Tibial nerve (tissue), 4 donors: ENCODE measurements at regions not wholly inside any gene's neighbourhood (a gene's known extent, or its start where the extent isn't known, plus 50 kb on each side); places are given as distances from the start of the nearest gene placed in this dataset.
"Not testable (repeated sequence)": the region's sequence is repeated elsewhere in the genome, so short reads cannot be mapped to it uniquely, and the experiment has no call there.

Experiments
- DNase-seq, 2 donors: peaks; one replicate each; pipeline ENCODE4 v3.0.0-alpha.2; 2019; ENCODE audit warnings: low spot score in 2 of 2
- H3K27ac ChIP-seq, 4 donors: fragments of 200-600 bp; sonication (generic) in 3 of 4; one replicate each; pipeline ENCODE4 v1.5.1; 2017 to 2019; ENCODE audit warnings: mild to moderate bottlenecking in 1 of 4
- H3K27me3 ChIP-seq, 2 donors: fragments of 200-600 bp; sonication (generic) in 1 of 2; one replicate each; pipeline versions ENCODE4 v1.5.1 to v1.6.0; 2017 to 2019
- H3K36me3 ChIP-seq, 3 donors: fragments of 200-600 bp; sonication (generic); one replicate each; pipeline ENCODE4 v1.5.1; 2018 to 2019
- H3K4me1 ChIP-seq, 4 donors: fragments of 200-600 bp; sonication (generic) in 3 of 4; one replicate each; pipeline ENCODE4 v1.5.1; 2017 to 2019
- H3K4me3 ChIP-seq, 4 donors: fragments of 200-600 bp; sonication (generic) in 3 of 4; one replicate each; pipeline ENCODE4 v1.5.1; 2017 to 2019; ENCODE audit warnings: mild to moderate bottlenecking in 1 of 4, moderate library complexity in 1 of 4
- H3K9me3 ChIP-seq, 4 donors: fragments of 200-600 bp; sonication (generic) in 3 of 4; one replicate each; pipeline ENCODE4 v1.5.1; 2017 to 2019
- CTCF ChIP-seq, 5 experiments: fragments of 200-600 bp in 3 of 5; fragments of 450-650 bp in 2 of 5; sonication (generic) in 3 of 5; IDR thresholded peaks; one replicate each; pipeline ENCODE4 v1.5.1; 2016 to 2019; ENCODE audit warnings: antibody characterized with exemption in 5 of 5, mild to moderate bottlenecking in 3 of 5, moderate library complexity in 2 of 5
- EP300 ChIP-seq, 2 donors: sonication (generic); formaldehyde crosslinking; IDR thresholded peaks; one replicate each; pipeline ENCODE4 v1.6.1; 2017; ENCODE audit warnings: antibody characterized with exemption in 2 of 2, mild to moderate bottlenecking in 1 of 2
- POLR2A ChIP-seq, 2 donors: fragments of 450-650 bp; IDR thresholded peaks; one replicate each; pipeline ENCODE4 v1.6.1; 2017; ENCODE audit warnings: antibody characterized with exemption in 2 of 2, mild to moderate bottlenecking in 2 of 2, moderate library complexity in 2 of 2
- WGBS, 2 donors: methylation state at CpG; one replicate each; pipeline ENCODE4 v1.1.5; 2018; 5-methylcytosine and 5-hydroxymethylcytosine counted together

- peak in 1 of 5 experiments; percentile 13 for TF ChIP-seq CTCF (IDR thresholded peaks at IDR 0.05)
- not testable (repeated sequence) for DNase-seq, H3K27me3 ChIP-seq, H3K27ac ChIP-seq, H3K36me3 ChIP-seq, H3K9me3 ChIP-seq, H3K4me1 ChIP-seq, H3K4me3 ChIP-seq
- 56 to 68% methylated on average over 9 of the region's 9 CpGs for WGBS, 2 donors
These were observed 883.8 kb downstream of the TMEM121 start for GRCh38 chr14:106410229-106410628.

- no peak for DNase-seq
- no peak overlapping the region for H3K27ac ChIP-seq
- H3K9me3 ChIP-seq, result no peaks in the 10 kb centered on the region
- no peaks in the 10 kb centered on the region for H3K36me3 ChIP-seq
- no peak overlapping the region for H3K4me3 ChIP-seq
- no peaks in the 10 kb centered on the region for H3K4me1 ChIP-seq
- H3K27me3 ChIP-seq, result no peaks in the 10 kb centered on the region
- WGBS, 2 donors, result 0 to 37% methylated on average over 1 of the region's 1 CpG
- TF ChIP-seq EP300 (IDR thresholded peaks at IDR 0.05) (no peak), CTCF (IDR thresholded peaks at IDR 0.05) (no peak), POLR2A (IDR thresholded peaks at IDR 0.05) (no peak)
These were observed 888.1 kb downstream of the TMEM121 start for GRCh38 chr14:106414464-106414863.

GRCh38 chr14:106417224-106418049, 891.1 kb downstream of the TMEM121 start:
- Histone ChIP-seq H3K9me3 (no peaks in the 10 kb centered on the region), H3K27me3 (no peaks in the 10 kb centered on the region), H3K36me3 (no peaks in the 10 kb centered on the region), H3K4me1 (no peaks in the 10 kb centered on the region), H3K27ac (no peak overlapping the region), H3K4me3 (no peak overlapping the region)
- TF ChIP-seq EP300 (IDR thresholded peaks at IDR 0.05) (no peak), CTCF (IDR thresholded peaks at IDR 0.05) (peak in 3 of 5 experiments; percentile 13 to 46 (median 24)), POLR2A (IDR thresholded peaks at IDR 0.05) (no peak)
- peak in 1 of 2 donors; percentile 11 for DNase-seq
- 66 to 69% methylated on average over 10 to 13 of the region's 13 CpGs for WGBS, 2 donors

- no peaks in the 10 kb centered on the region for H3K4me1 ChIP-seq
- H3K4me3 ChIP-seq, result no peak overlapping the region
- WGBS, 2 donors, result 54 to 68% methylated on average over 5 of the region's 5 CpGs
- no peaks in the 10 kb centered on the region for H3K36me3 ChIP-seq
- H3K27me3 ChIP-seq, result no peaks in the 10 kb centered on the region
- no peak for DNase-seq
- H3K9me3 ChIP-seq, result no peaks in the 10 kb centered on the region
- TF ChIP-seq CTCF (IDR thresholded peaks at IDR 0.05), result no peak
- no peak overlapping the region for H3K27ac ChIP-seq
These were observed 893.1 kb downstream of the TMEM121 start for GRCh38 chr14:106419376-106419965.

GRCh38 chr14:106421431-106422033, 895.1 kb downstream of the TMEM121 start:
- H3K4me1 ChIP-seq, H3K36me3 ChIP-seq, H3K27me3 ChIP-seq, H3K27ac ChIP-seq, H3K4me3 ChIP-seq, H3K9me3 ChIP-seq: not testable (repeated sequence)
- WGBS, 2 donors, result 57 to 68% methylated on average over 20 of the region's 20 CpGs
- TF ChIP-seq CTCF (IDR thresholded peaks at IDR 0.05), result peak in 4 of 5 experiments; percentile 6 to 61 (median 18)
- peak; percentile 19 to 33 for DNase-seq
